ENCODE measurements at regions not wholly inside any gene's neighbourhood (a gene's known extent, or its start where the extent isn't known, plus 50 kb on each side); places are given as distances from the start of the nearest gene placed in this dataset.

GRCh38 chr13:85406269-85406975, 392.8 kb downstream of the SLITRK6 start:
- no peak for TF ChIP-seq ZNF687 (IDR thresholded peaks at IDR 0.05)
- TF ChIP-seq NRF1 (conservative IDR thresholded peaks at IDR 0.05; ENCODE audit: low read depth, low read length) = no peak
- TF ChIP-seq CBFB (IDR thresholded peaks at IDR 0.05; ENCODE audit: low read depth) = no peak
- no peak for TF ChIP-seq IRF5 (IDR thresholded peaks at IDR 0.05; ENCODE audit: borderline replicate concordance)
- TF ChIP-seq SMC3 (IDR thresholded peaks at IDR 0.05; ENCODE audit: borderline replicate concordance, low read length) = no peak
- TF ChIP-seq TCF12 (IDR thresholded peaks at IDR 0.05; ENCODE audit: low read depth, low read length) = no peak
- no peak for TF ChIP-seq CBX5 (IDR thresholded peaks at IDR 0.05; ENCODE audit: low read depth)
